NCI-H345 treated with DMSO at 0.1 percent for 48 hours (cell line): ENCODE measurements at regions not wholly inside any gene's neighbourhood (a gene's known extent, or its start where the extent isn't known, plus 50 kb on each side); places are given as distances from the start of the nearest gene placed in this dataset.

ENCODE experiments used
- DNase-seq: peaks from one replicate; lab custom pipeline; 2025; ENCODE audit not compliant: unreplicated experiment; lab: John Stamatoyannopoulos, UW

GRCh38 chr6:103215847-103216246 is 1643.9 kb downstream of the HACE1 start:
- DNase-seq: no peak

DNA sequence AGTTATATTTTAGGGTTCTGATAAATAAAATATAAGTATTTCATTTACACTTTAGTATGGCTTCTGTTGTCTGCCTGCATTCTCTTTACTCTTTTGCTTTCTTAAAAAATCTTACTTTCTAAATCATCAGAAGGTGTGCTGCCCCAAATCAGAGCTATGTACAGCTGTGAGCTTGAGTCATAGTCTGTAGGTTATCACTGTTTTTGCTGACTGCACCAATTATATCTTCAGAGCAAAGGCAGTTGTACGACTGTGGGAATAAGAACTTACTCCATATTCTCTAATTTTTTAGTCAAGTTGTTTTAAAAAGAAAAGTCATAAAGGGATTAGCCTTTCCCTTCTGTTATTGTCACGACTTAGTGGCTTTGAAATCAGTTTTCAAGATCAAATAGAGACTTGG is 1649.0 kb downstream of the HACE1 start:
- no peak for DNase-seq

DNA sequence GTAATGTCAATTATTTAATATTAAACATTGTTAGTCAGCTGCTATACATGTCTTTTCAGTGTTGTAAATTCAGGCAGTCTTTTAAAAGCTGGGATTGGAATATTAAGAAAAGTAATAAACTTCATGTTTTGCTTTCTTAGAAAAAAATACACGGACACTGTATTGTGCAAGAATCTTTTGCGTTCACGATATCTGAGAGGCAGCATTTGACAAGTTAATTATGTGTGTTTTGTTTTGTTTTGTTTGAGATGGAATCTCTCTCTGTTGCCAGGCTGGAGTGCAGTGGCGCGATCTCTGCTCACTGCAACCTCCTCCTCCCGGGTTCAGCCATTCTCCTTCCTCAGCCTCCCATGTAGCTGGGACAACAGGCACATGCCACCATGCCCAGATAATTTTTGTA is 1661.3 kb downstream of the HACE1 start:
- DNase-seq: no peak

- DNase-seq: no peak
These were observed 1666.3 kb downstream of the HACE1 start for GRCh38 chr6:103193413-103193812.

DNA sequence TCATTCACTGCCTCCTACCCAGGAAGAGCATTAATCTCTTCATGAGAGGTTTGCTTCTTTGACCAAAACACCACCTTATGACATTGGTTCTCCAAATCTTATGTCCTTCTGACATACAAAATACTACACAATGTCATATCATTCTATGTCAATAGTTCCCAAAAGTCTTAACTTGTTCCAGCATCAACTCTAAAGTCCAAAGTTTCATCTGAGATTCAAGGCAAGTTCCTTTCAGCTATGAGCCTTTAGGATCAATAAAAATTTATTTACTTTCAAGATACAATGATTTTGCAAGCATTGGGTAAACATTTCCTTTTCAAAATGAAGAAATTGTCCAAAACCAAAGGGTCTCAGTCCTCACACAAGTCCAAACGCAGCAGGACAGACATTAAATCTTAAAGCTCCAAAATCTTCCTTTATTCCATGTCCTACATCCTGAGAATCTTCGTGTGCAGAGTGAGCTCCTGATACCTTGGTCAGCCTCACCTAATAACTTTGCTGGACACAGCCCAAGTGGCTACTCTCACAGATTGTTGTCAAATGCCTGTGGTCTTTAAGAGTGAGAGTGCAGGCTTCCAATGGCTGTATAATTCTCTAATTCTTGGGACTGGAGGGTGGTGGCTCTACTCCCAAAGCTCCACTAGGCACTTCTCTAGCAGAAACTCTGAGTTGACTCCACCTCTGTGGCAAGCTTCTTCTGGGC is 1668.2 kb downstream of the HACE1 start:
- DNase-seq: no peak

GRCh38 chr6:103184776-103185175 is 1674.9 kb downstream of the HACE1 start:
- no peak for DNase-seq

- no peak for DNase-seq
These were observed 1675.8 kb downstream of the HACE1 start for GRCh38 chr6:103183831-103184411.

GRCh38 chr6:103178193-103178592 is 1681.5 kb downstream of the HACE1 start:
- no peak for DNase-seq

- no peak for DNase-seq
These were observed 1681.9 kb downstream of the HACE1 start for GRCh38 chr6:103177791-103178190.

DNA sequence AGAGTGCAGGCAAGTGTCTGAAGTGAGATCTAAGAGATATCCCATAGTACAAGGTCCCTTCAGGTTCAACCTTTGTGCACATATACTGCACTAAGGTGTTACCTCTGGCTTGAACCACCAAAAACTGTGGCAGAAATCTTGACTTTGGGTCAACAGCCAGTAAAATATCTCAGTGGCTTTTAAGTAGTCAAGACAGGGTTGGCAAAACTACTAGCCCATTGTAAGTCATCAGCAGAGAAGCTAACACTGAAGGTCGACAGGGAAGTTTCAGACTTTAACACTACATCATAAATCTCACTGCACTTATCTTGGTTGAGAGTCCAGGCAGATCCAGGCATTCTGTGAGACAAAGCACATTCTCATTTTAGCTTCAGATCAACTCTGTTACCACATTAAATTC is 1684.7 kb downstream of the HACE1 start:
- DNase-seq: no peak

GRCh38 chr6:103167345-103168071 is 1692.2 kb downstream of the HACE1 start:
- DNase-seq: no peak

DNA sequence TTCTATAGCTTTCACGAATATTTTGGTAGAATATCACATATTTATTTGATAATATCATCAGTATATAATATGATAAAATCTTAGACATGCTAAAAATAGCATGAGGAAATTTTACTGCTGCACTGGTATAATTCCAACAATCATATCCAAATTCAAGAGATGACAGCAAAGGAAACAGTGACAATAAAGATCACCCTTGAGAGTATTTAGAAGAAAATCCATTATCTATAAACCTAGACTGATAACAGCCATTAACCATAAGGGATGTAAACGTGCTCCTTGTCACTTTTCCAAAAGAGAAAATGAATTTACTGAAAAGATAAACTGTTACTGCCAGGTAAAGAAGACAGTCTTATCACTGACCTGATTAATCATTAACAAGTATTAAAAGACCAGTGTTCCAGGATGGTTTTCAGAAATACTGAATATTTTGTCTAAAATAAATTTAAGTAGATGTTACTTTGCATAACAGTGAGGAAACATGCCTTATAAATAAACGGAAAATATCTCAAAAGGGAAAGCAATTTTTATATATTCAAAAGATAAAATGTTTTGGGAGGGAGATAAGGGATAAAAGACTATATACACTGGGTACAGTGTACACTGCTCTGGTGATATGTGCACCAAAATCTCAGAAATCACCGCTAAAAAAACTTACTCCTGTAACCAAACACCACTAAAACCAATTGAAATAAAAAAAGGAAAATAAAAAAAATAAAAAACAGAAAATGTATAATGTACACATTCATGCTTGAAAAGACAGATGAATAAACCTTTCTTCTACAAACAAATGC is 1704.7 kb downstream of the HACE1 start:
- no peak for DNase-seq

GRCh38 chr6:103153016-103153415 is 1706.7 kb downstream of the HACE1 start:
- no peak for DNase-seq

DNA sequence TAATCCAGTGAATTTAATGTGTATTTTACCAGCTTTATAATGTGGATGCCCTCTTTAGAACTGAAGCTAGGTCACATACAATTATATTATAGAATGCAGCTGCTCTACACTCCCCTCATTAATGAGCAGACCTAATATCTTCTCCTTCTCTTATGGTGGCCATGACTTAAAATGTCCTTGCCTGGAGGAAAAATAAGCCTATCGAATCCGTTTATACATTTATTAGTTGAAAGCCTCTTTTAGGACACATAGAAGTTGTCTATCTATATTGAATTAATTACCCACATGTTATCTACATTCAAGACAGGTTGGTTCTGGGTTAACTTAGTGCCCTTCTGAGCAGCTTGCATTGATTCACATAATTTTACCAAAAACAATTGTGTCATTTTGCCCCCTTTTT is 1716.8 kb downstream of the HACE1 start:
- no peak for DNase-seq

DNA sequence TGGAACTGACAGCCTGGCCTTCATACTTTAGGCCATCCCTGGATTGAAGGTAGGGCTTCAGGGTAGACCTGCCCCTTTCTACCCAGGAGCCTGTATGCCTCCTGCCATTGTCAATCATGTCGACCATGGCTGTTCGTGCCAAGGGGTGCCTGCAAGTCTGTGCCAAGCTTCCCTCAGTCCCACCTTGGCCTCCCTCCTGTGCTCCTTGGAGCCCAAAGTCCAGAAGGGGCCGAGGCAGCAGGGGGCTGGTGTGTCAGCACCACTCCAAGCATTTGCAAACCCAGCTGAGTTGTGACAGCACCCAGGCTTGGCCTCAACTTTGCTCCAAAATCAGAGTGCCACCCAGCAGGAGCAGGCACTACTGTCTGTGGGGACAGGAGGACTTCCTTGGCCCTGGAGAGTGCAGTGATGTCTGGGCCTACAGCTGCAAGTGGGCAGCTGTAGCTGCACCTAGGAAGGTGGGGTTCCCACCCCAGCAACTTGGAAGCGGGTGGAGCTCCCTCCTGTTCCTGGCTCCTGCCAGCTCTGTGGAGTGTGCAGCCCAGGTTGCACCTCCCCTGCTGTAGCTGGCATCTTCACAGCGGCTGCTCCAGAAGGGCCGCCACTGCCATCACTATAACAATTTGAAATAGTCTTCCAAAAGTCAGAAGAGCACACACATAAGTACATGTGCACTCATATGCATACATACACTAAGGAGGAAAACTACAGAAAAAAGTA is 1719.3 kb downstream of the HACE1 start:
- DNase-seq: no peak

DNA sequence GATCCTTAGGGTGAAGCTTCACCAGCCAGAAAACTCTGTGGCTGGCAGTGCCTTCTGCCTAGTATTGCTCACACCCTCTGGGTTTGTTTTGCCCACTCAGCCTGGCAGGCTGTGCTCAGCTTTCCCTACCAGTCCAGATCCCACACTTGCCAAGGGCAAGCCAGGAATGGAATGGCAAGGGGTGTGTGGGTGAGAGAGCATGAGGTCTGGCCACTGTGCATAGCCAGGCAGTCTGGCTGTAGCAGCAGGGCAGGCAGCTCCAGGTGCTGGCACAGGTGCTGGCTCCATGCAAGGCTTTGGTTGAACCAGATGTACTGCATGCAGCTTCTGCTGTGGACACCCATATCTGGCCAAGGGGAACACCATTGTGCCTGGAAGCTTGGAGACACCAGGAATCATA is 1720.3 kb downstream of the HACE1 start:
- DNase-seq: no peak

- DNase-seq: no peak
These were observed 1731.0 kb downstream of the GRIK2 start for GRCh38 chr6:103124471-103124870.

- peak; percentile 42 for DNase-seq
These were observed 1729.5 kb downstream of the GRIK2 start for GRCh38 chr6:103122766-103123601.

DNA sequence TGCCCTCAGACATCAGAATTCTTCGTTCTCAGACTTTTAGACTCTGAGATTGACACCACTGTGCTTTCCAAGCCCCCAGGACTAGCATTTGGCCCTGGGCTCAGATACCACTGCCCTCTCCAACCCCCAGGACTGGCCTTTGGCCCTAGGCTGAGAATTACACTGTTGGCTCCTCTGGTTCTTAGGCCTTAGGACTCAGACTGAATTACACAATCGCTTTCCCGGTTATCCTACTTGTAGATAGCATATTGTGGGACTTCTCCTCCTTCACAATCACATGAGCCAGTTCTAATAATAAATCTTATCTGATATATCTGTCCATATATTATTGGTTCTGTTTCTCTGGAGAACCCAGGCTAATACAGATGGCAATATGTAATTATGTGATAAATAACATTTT is 1725.5 kb downstream of the GRIK2 start:
- no peak for DNase-seq

DNA sequence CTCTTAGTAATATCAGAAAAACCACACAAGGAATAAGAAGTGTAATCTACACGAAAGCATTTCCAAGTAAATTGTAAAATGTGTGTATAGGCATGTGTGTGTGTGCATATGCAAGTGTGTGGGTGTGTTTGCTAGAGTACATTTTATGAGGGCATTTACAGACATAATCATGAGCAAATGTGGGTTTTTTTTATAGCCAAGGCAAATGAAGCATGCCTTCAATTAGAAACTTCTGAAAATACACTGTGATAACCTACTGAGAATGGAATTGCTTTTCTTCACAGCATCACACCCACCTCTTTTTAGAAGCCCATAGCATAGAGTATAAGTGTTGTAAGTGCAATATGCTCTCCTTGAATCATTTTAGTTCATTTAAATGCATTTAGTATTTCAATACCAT is 1721.1 kb downstream of the GRIK2 start:
- no peak for DNase-seq
